Liver (tissue), 8 donors: ENCODE measurements at regions not wholly inside any gene's neighbourhood (a gene's known extent, or its start where the extent isn't known, plus 50 kb on each side); places are given as distances from the start of the nearest gene placed in this dataset.
"Not testable (repeated sequence)": the region's sequence is repeated elsewhere in the genome, so short reads cannot be mapped to it uniquely, and the experiment has no call there.

Source experiments
- DNase-seq: peaks from one replicate; pipeline ENCODE4 v3.0.0-alpha.2; 2017; ENCODE audit warnings: low spot score
- H3K27ac ChIP-seq, 2 donors: one replicate each; pipeline ENCODE4 v1.7.0; 2013; ENCODE audit warnings: inconsistent platforms in 2 of 2, low read length in 2 of 2, control low read depth in 1 of 2, low read depth in 1 of 2, mild to moderate bottlenecking in 1 of 2
- H3K27me3 ChIP-seq, 4 donors: one replicate each; pipeline versions ENCODE4 v1.6.1 to v1.7.0; 2013; ENCODE audit warnings: low read length in 3 of 4, inconsistent platforms in 1 of 4, mild to moderate bottlenecking in 1 of 4, moderate library complexity in 1 of 4; ENCODE audit not compliant: control insufficient read depth in 4 of 4, insufficient read depth in 4 of 4
- H3K36me3 ChIP-seq, 4 donors: one replicate each; pipeline versions ENCODE4 v1.6.1 to v1.7.0; 2013; ENCODE audit warnings: low read length in 3 of 4, mild to moderate bottlenecking in 3 of 4, low read depth in 1 of 4, moderate library complexity in 1 of 4; ENCODE audit not compliant: control insufficient read depth in 4 of 4, insufficient read depth in 3 of 4
- H3K4me1 ChIP-seq, 4 donors: one replicate each; pipeline versions ENCODE4 v1.6.1 to v1.7.0; 2013; ENCODE audit warnings: low read length in 3 of 4, mild to moderate bottlenecking in 3 of 4, moderate library complexity in 1 of 4; ENCODE audit not compliant: control insufficient read depth in 4 of 4, insufficient read depth in 4 of 4
- H3K4me3 ChIP-seq, 3 donors: one replicate each; pipeline versions ENCODE4 v1.6.1 to v1.7.0; 2013; ENCODE audit warnings: low read length in 3 of 3, control low read depth in 1 of 3, low read depth in 1 of 3, mild to moderate bottlenecking in 1 of 3
- H3K9ac ChIP-seq, 2 donors: one replicate each; pipeline ENCODE4 v1.7.0; 2013; ENCODE audit warnings: low read length in 2 of 2, mild to moderate bottlenecking in 2 of 2, moderate library complexity in 2 of 2, control low read depth in 1 of 2, low read depth in 1 of 2
- H3K9me3 ChIP-seq, 4 donors: one replicate each; pipeline versions ENCODE4 v1.6.1 to v1.7.0; 2013; ENCODE audit warnings: low read length in 3 of 4; ENCODE audit not compliant: control insufficient read depth in 4 of 4
- FOXA1 ChIP-seq: IDR thresholded peaks from 2 replicates; pipeline ENCODE4 v1.6.1; 2016; ENCODE audit warnings: antibody characterized with exemption
- GABPA ChIP-seq, 2 donors: IDR thresholded peaks in 1 of 2; conservative IDR thresholded peaks in 1 of 2; 2 replicates each; pipeline ENCODE4 v1.6.1; 2016; ENCODE audit warnings: antibody characterized with exemption in 2 of 2, mild to moderate bottlenecking in 1 of 2, moderate library complexity in 1 of 2
- HNF4A ChIP-seq, 2 donors: conservative IDR thresholded peaks; 2 replicates each; pipeline ENCODE4 v1.6.1; 2016; ENCODE audit warnings: antibody characterized with exemption in 2 of 2, mild to moderate bottlenecking in 2 of 2
- HNF4G ChIP-seq: IDR thresholded peaks from 2 replicates; pipeline ENCODE4 v1.6.1; 2016; ENCODE audit warnings: antibody characterized with exemption
- NR2F2 ChIP-seq: IDR thresholded peaks from 2 replicates; pipeline ENCODE4 v1.6.1; 2016; ENCODE audit warnings: antibody characterized with exemption
- SP1 ChIP-seq: IDR thresholded peaks from 2 replicates; pipeline ENCODE4 v1.6.1; 2018; ENCODE audit warnings: antibody characterized with exemption, mild to moderate bottlenecking
- YY1 ChIP-seq: IDR thresholded peaks from 2 replicates; pipeline ENCODE4 v1.6.1; 2016; ENCODE audit warnings: antibody characterized with exemption, mild to moderate bottlenecking
- WGBS: extraction: QIAGEN DNeasy Blood & Tissue Kit; methylation state at CpG from one replicate; pipeline ENCODE4 v1.1.7; 2013; 5-methylcytosine and 5-hydroxymethylcytosine counted together
- TF ChIP-seq, protein P1 (sequence below): IDR thresholded peaks from 2 replicates; pipeline ENCODE4 v1.6.1; 2016; ENCODE audit warnings: antibody characterized with exemption
- TF ChIP-seq, protein P2 (sequence below): IDR thresholded peaks from 2 replicates; pipeline ENCODE4 v1.6.1; 2016; ENCODE audit warnings: antibody characterized with exemption
- TF ChIP-seq, protein P3 (sequence below): IDR thresholded peaks from 2 replicates; pipeline ENCODE4 v1.6.1; 2016; ENCODE audit warnings: antibody characterized with exemption
- TF ChIP-seq, protein P4 (sequence below): fragments of 150-350 bp; IDR thresholded peaks from 2 replicates; pipeline ENCODE4 v1.5.1; 2017; ENCODE audit warnings: improper control_type of control experiment, low read depth, low read length; ENCODE audit not compliant: missing input control
- TF ChIP-seq, protein P5 (sequence below): IDR thresholded peaks from 2 replicates; pipeline ENCODE4 v1.6.1; 2016; ENCODE audit warnings: antibody characterized with exemption, mild to moderate bottlenecking
- donor health status: healthy.
- donor health status: healthy.
- donor health status: healthy.
- donor health status: healthy.
- donor health status: healthy.

DNA sequence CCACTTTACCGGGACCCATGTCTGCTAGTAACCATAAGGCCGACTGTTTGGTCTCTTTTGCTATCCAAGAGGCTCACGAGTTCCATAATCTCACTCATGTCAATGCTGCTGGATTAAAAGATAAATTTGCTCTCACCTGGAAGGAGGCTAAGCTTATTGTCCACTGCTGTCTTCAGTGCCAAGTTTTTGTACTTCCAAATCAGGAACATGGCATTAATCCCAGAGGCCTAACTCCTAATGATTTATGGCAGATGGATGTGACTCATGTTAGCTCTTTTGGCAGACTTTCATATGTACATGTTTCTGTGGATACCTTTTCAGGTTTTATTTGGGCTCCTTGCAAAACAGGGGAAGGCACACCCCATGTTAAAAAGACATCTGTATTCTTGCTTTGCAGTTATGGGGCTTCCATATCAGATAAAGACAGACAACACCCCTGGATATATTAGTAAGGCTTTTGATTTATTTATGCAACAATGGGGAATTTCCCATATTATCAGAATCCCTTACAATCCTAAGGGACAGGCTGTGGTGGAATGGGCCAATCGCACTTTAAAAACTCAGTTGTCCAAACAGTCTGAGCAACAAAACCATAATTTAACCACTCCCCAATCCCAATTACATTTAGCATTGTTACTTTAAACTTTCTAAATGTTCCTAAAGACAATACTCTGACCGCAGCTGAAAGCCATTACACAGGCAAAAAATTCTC is 162.7 kb downstream of the IER5 start (continued):
- TF ChIP-seq, protein P1, sequence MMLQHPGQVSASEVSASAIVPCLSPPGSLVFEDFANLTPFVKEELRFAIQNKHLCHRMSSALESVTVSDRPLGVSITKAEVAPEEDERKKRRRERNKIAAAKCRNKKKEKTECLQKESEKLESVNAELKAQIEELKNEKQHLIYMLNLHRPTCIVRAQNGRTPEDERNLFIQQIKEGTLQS: no peak
- no peak for TF ChIP-seq SP1
- TF ChIP-seq, protein P2, sequence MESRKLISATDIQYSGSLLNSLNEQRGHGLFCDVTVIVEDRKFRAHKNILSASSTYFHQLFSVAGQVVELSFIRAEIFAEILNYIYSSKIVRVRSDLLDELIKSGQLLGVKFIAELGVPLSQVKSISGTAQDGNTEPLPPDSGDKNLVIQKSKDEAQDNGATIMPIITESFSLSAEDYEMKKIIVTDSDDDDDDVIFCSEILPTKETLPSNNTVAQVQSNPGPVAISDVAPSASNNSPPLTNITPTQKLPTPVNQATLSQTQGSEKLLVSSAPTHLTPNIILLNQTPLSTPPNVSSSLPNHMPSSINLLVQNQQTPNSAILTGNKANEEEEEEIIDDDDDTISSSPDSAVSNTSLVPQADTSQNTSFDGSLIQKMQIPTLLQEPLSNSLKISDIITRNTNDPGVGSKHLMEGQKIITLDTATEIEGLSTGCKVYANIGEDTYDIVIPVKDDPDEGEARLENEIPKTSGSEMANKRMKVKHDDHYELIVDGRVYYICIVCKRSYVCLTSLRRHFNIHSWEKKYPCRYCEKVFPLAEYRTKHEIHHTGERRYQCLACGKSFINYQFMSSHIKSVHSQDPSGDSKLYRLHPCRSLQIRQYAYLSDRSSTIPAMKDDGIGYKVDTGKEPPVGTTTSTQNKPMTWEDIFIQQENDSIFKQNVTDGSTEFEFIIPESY: no peak
- TF ChIP-seq HNF4G: no peak
- TF ChIP-seq, protein P3, sequence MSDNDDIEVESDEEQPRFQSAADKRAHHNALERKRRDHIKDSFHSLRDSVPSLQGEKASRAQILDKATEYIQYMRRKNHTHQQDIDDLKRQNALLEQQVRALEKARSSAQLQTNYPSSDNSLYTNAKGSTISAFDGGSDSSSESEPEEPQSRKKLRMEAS: no peak

DNA sequence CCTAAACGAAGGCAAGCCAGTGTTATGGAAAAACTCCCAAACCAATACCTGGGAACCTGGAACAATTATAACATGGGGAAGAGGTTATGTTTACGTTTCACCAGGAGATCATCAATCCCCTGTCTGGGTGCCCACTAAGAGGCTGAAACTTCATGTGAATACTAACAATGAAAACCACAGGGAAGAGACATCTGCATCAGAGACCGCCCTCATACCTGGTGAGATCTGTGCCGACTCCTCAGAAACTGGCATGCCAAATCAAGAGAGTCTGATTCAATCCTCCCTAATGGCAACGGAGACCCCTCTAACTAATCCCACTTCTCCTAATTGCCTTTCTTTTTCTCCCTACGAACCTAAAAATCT is 163.2 kb downstream of the IER5 start:
- H3K9ac ChIP-seq: no peak overlapping the region
- 53% methylated on average over 6 of the region's 6 CpGs for WGBS
- no peak for DNase-seq

DNA sequence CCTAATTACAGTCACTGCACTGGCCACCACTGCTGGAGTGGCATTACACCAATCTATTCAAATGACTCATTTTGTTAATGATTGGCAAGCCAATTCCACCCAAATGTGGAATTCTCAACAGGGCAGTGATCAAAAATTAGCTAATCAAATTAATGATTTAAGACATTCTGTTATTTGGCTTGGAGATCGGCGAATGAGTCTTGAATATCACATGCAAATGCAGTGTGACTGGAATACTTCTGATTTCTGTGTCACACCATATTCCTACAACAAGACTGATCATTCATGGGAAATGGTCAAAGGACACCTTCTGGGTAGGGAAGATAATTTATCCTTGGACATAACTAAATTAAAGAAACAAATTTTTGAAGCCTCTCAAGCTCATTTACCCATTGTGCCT is 165.1 kb downstream of the IER5 start:
- H3K27me3 ChIP-seq, DNase-seq, H3K4me3 ChIP-seq, H3K9me3 ChIP-seq, H3K9ac ChIP-seq, H3K27ac ChIP-seq, H3K4me1 ChIP-seq, H3K36me3 ChIP-seq: not testable (repeated sequence)
- 44% methylated on average over 2 of the region's 2 CpGs for WGBS

More for the DNA sequence above, 163.2 kb downstream of the IER5 start:
- no peaks in the 10 kb centered on the region for H3K4me1 ChIP-seq
- H3K9me3 ChIP-seq: no peaks in the 10 kb centered on the region
- no peak overlapping the region for H3K4me3 ChIP-seq
- no peak overlapping the region for H3K27ac ChIP-seq
- no peaks in the 10 kb centered on the region for H3K27me3 ChIP-seq
- no peaks in the 10 kb centered on the region for H3K36me3 ChIP-seq
- TF ChIP-seq, protein P4, sequence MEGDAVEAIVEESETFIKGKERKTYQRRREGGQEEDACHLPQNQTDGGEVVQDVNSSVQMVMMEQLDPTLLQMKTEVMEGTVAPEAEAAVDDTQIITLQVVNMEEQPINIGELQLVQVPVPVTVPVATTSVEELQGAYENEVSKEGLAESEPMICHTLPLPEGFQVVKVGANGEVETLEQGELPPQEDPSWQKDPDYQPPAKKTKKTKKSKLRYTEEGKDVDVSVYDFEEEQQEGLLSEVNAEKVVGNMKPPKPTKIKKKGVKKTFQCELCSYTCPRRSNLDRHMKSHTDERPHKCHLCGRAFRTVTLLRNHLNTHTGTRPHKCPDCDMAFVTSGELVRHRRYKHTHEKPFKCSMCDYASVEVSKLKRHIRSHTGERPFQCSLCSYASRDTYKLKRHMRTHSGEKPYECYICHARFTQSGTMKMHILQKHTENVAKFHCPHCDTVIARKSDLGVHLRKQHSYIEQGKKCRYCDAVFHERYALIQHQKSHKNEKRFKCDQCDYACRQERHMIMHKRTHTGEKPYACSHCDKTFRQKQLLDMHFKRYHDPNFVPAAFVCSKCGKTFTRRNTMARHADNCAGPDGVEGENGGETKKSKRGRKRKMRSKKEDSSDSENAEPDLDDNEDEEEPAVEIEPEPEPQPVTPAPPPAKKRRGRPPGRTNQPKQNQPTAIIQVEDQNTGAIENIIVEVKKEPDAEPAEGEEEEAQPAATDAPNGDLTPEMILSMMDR: no peak
- TF ChIP-seq, protein P5, sequence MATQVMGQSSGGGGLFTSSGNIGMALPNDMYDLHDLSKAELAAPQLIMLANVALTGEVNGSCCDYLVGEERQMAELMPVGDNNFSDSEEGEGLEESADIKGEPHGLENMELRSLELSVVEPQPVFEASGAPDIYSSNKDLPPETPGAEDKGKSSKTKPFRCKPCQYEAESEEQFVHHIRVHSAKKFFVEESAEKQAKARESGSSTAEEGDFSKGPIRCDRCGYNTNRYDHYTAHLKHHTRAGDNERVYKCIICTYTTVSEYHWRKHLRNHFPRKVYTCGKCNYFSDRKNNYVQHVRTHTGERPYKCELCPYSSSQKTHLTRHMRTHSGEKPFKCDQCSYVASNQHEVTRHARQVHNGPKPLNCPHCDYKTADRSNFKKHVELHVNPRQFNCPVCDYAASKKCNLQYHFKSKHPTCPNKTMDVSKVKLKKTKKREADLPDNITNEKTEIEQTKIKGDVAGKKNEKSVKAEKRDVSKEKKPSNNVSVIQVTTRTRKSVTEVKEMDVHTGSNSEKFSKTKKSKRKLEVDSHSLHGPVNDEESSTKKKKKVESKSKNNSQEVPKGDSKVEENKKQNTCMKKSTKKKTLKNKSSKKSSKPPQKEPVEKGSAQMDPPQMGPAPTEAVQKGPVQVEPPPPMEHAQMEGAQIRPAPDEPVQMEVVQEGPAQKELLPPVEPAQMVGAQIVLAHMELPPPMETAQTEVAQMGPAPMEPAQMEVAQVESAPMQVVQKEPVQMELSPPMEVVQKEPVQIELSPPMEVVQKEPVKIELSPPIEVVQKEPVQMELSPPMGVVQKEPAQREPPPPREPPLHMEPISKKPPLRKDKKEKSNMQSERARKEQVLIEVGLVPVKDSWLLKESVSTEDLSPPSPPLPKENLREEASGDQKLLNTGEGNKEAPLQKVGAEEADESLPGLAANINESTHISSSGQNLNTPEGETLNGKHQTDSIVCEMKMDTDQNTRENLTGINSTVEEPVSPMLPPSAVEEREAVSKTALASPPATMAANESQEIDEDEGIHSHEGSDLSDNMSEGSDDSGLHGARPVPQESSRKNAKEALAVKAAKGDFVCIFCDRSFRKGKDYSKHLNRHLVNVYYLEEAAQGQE: no peak
- TF ChIP-seq HNF4G (no peak), NR2F2 (no peak), GABPA (IDR thresholded peaks at IDR 0.05 in 1 of 2, conservative IDR thresholded peaks at IDR 0.05 in 1 of 2) (no peak), FOXA1 (no peak), YY1 (no peak), SP1 (no peak), HNF4A (conservative IDR thresholded peaks at IDR 0.05) (no peak)
- TF ChIP-seq, protein P1: no peak
- TF ChIP-seq, protein P2: no peak
